Liver (tissue), 3 donors: ENCODE measurements at regions not wholly inside any gene's neighbourhood (a gene's known extent, or its start where the extent isn't known, plus 50 kb on each side); places are given as distances from the start of the nearest gene placed in this dataset.

Source experiments
- RXRA ChIP-seq, 2 donors: IDR thresholded peaks; 2 replicates each; pipeline ENCODE4 v1.6.1; 2017 to 2018; ENCODE audit warnings: antibody characterized with exemption in 2 of 2, mild to moderate bottlenecking in 1 of 2
- TF ChIP-seq, protein P1 (sequence below): fragments of 150-350 bp; IDR thresholded peaks from 2 replicates; pipeline ENCODE4 v1.5.1; 2017; ENCODE audit warnings: improper control_type of control experiment, low read depth, low read length; ENCODE audit not compliant: missing input control
- donor health status: healthy.
- donor health status: healthy.

DNA sequence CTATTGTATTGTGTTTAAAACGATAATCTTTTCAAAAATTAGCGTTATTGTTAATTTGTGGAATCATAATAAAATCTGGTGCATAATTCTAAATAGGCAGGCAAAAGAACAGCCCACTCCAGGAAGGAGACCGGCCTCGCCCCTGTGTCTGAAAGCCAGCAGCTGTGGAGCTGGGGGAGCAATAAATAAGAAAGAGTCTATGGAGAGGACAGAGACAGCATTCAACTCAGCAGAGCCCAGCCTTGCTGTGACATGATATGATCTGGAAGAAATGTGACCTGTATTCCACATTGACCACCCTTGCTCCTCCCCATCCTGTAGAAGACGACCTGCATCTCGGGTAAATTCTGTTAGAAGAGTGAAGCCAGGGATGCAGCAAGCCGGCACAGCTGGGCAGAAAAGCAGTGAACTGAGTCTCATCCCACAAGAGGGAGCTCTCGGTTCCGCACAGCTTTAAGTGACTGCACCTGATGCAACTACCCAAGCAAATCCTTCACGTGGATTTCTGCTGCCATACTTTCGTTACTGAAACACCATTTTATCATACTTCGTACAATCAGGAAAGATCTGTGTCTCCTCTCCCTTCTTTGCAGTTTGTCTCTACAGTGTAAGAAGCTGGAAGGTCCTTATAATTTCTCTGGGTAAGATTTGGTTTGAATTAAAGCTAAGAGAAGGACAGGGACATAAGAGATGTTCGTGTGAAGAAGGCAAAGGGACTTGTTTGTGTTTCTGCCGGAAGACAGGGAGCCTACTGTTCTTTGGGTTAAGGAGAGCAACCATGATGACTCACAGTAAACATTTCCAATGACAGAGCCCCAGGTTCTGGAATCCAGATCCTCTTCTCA, 427.1 kb downstream of the GPAM start:
- TF ChIP-seq RXRA (IDR thresholded peaks at IDR 0.05): no peak
- TF ChIP-seq, protein P1, sequence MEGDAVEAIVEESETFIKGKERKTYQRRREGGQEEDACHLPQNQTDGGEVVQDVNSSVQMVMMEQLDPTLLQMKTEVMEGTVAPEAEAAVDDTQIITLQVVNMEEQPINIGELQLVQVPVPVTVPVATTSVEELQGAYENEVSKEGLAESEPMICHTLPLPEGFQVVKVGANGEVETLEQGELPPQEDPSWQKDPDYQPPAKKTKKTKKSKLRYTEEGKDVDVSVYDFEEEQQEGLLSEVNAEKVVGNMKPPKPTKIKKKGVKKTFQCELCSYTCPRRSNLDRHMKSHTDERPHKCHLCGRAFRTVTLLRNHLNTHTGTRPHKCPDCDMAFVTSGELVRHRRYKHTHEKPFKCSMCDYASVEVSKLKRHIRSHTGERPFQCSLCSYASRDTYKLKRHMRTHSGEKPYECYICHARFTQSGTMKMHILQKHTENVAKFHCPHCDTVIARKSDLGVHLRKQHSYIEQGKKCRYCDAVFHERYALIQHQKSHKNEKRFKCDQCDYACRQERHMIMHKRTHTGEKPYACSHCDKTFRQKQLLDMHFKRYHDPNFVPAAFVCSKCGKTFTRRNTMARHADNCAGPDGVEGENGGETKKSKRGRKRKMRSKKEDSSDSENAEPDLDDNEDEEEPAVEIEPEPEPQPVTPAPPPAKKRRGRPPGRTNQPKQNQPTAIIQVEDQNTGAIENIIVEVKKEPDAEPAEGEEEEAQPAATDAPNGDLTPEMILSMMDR: peak; percentile 59
